ENCODE measurements at regions not wholly inside any gene's neighbourhood (a gene's known extent, or its start where the extent isn't known, plus 50 kb on each side); places are given as distances from the start of the nearest gene placed in this dataset.

DNA sequence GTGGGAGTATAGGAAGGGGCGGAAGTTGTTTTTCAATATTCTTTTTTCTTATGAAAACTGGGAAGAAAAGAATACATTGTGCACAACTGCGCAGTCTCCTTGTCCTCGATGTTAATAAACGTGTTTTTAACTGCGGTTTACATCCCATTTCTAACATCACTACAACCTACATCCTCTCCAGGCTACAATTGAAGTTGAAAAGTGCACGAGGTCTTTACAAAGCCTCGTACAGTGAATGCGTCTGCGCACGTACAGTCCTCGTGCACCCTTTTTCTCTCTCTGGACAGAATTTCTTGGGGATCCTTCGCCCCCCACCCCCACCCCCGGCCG is 102.4 kb downstream of the WT1 start:
- intact Hi-C loops (cut with micrococcal nuclease; ENCODE audit: unreplicated experiment), result no loop called here
- ChIA-PET CTCF (interaction anchor here (0.6 to 3.2 kb wide), 12 partner anchors 9 to 1760 kb away, joined by 5 to 32 read pairs (median 8); no protein-coding TSS in a partner anchor), POLR2A (ENCODE audit: low non-redundant PET) (interaction anchor here (0.6 kb wide), 1 partner anchor 161 kb away, joined by 11 read pairs; no protein-coding TSS in a partner anchor)
- Histone ChIP-seq H3K36me3 (ENCODE audit: insufficient read depth, low read length, poor library complexity, severe bottlenecking) (no peaks in the 10 kb centered on the region), H3K4me3 (ENCODE audit: low read depth, low read length, poor library complexity, severe bottlenecking) (peak overlapping the region; percentile 4), H3K9me3 (ENCODE audit: low read depth, low read length, poor library complexity, severe bottlenecking) (no peaks in the 10 kb centered on the region), H3K4me1 (ENCODE audit: insufficient read depth, low read length, poor library complexity, severe bottlenecking) (peaks cover 12% of the 10 kb centered on the region), H3K27me3 (replicated peaks; ENCODE audit: insufficient read depth, low read depth, low read length, poor library complexity) (no peaks in the 10 kb centered on the region), H3K27ac (ENCODE audit: low read depth, low read length, poor library complexity, severe bottlenecking) (no peak overlapping the region)
- BruUV-seq (replicated peaks), result no TSS peak
- DNase-seq (ENCODE audit: low spot score), result peak; percentile 75
- TF ChIP-seq EZH2 (IDR thresholded peaks at IDR 0.05; ENCODE audit: borderline replicate concordance, low read depth, low read length, poor library complexity, severe bottlenecking), result no peak
- TF ChIP-seq, protein P1, sequence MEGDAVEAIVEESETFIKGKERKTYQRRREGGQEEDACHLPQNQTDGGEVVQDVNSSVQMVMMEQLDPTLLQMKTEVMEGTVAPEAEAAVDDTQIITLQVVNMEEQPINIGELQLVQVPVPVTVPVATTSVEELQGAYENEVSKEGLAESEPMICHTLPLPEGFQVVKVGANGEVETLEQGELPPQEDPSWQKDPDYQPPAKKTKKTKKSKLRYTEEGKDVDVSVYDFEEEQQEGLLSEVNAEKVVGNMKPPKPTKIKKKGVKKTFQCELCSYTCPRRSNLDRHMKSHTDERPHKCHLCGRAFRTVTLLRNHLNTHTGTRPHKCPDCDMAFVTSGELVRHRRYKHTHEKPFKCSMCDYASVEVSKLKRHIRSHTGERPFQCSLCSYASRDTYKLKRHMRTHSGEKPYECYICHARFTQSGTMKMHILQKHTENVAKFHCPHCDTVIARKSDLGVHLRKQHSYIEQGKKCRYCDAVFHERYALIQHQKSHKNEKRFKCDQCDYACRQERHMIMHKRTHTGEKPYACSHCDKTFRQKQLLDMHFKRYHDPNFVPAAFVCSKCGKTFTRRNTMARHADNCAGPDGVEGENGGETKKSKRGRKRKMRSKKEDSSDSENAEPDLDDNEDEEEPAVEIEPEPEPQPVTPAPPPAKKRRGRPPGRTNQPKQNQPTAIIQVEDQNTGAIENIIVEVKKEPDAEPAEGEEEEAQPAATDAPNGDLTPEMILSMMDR (conservative IDR thresholded peaks at IDR 0.05; ENCODE audit: low read depth, low read length), result no peak

DNA sequence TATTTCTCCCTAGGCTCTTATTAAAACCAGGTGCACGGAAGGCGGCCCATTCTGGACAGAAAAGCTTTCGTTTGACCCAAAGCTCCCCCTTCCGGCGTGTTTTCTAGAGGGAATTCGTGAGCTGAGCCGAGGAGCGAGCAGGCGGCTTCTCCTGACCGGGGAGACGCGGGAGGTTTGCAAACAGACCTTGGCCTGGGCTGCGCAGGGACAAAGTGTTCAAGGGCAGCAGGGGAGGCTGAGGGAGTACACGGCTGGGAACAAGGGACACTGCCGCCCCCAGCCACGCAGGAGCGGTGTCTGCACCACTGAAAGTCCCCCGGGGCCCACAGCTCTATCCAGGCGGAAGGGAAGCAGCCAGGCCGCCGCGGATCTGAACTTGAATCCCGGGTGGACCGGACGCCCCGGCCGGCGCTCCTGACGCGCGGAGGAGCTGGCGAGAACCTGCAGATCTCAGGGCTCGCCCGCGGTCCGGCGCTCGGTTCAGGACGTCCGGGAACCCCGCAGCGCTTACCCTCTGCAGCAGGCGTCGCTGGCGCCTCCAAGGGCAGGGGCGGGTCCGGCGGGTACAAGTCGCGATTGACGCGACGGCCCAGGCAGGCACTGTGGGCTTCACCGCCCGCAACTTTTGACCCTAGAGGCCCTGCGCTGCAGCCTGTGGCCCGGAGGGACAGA is 101.9 kb downstream of the WT1 start:
- ChIA-PET CTCF (interaction anchor here (0.6 to 3.2 kb wide), 12 partner anchors 10 to 1760 kb away, joined by 5 to 32 read pairs (median 8); no protein-coding TSS in a partner anchor), POLR2A (ENCODE audit: low non-redundant PET) (interaction anchor here (0.6 kb wide), 1 partner anchor 160 kb away, joined by 11 read pairs; no protein-coding TSS in a partner anchor)
- no peak overlapping the region for H3K27ac ChIP-seq (ENCODE audit: low read depth, low read length, poor library complexity, severe bottlenecking)
- intact Hi-C loops (cut with micrococcal nuclease; ENCODE audit: unreplicated experiment), result no loop called here
- BruUV-seq (replicated peaks), result no TSS peak
- H3K36me3 ChIP-seq (ENCODE audit: insufficient read depth, low read length, poor library complexity, severe bottlenecking), result no peaks in the 10 kb centered on the region
- H3K4me3 ChIP-seq (ENCODE audit: low read depth, low read length, poor library complexity, severe bottlenecking), result peak overlapping the region; percentile 4
- peaks cover 12% of the 10 kb centered on the region for H3K4me1 ChIP-seq (ENCODE audit: insufficient read depth, low read length, poor library complexity, severe bottlenecking)
- peak; percentile 82 for DNase-seq (ENCODE audit: low spot score)
- no peaks in the 10 kb centered on the region for H3K9me3 ChIP-seq (ENCODE audit: low read depth, low read length, poor library complexity, severe bottlenecking)
- TF ChIP-seq, protein P1 (conservative IDR thresholded peaks at IDR 0.05; ENCODE audit: low read depth, low read length), result peak; percentile 67
- TF ChIP-seq EZH2 (IDR thresholded peaks at IDR 0.05; ENCODE audit: borderline replicate concordance, low read depth, low read length, poor library complexity, severe bottlenecking), result no peak
- H3K27me3 ChIP-seq (replicated peaks; ENCODE audit: insufficient read depth, low read depth, low read length, poor library complexity), result no peaks in the 10 kb centered on the region

DNA sequence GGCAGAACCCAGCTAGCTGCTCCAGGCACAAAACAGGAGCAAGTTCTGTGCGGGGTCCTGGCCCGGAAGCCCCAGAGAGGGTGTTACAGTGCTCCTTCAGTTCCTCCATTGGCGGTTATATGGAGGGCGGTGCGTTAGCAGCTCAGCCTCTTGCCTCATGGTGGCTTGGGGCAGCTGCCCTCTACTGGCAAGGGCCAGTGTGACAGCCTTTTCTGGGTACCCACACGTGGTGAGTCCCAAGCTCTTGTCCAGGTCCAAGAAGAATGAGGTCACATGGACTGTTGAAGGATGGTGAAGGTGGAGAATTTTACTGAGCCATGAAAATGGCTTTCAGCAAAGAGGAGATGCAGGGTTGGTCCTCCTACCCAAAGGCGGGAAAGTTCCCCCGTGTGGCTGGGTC is 100.5 kb downstream of the WT1 start:
- Histone ChIP-seq H3K27me3 (replicated peaks; ENCODE audit: insufficient read depth, low read depth, low read length, poor library complexity) (no peaks in the 10 kb centered on the region), H3K27ac (ENCODE audit: low read depth, low read length, poor library complexity, severe bottlenecking) (no peak overlapping the region), H3K36me3 (ENCODE audit: insufficient read depth, low read length, poor library complexity, severe bottlenecking) (no peaks in the 10 kb centered on the region), H3K4me3 (ENCODE audit: low read depth, low read length, poor library complexity, severe bottlenecking) (no peak overlapping the region), H3K4me1 (ENCODE audit: insufficient read depth, low read length, poor library complexity, severe bottlenecking) (peaks cover 12% of the 10 kb centered on the region), H3K9me3 (ENCODE audit: low read depth, low read length, poor library complexity, severe bottlenecking) (no peaks in the 10 kb centered on the region)
- ChIA-PET CTCF (interaction anchor here (0.6 to 3.2 kb wide), 2 partner anchors 11 to 58 kb away, joined by 4 to 32 read pairs; no protein-coding TSS in a partner anchor), POLR2A (ENCODE audit: low non-redundant PET) (no interaction called here)
- no TSS peak for BruUV-seq (replicated peaks)
- TF ChIP-seq, protein P1 (conservative IDR thresholded peaks at IDR 0.05; ENCODE audit: low read depth, low read length), result peak; percentile 88
- TF ChIP-seq EZH2 (IDR thresholded peaks at IDR 0.05; ENCODE audit: borderline replicate concordance, low read depth, low read length, poor library complexity, severe bottlenecking), result no peak
- intact Hi-C loops (cut with micrococcal nuclease; ENCODE audit: unreplicated experiment), result no loop called here
- peak; percentile 82 for DNase-seq (ENCODE audit: low spot score)
